ENCODE measurements at regions not wholly inside any gene's neighbourhood (a gene's known extent, or its start where the extent isn't known, plus 50 kb on each side); places are given as distances from the start of the nearest gene placed in this dataset.
"Not testable (repeated sequence)": the region's sequence is repeated elsewhere in the genome, so short reads cannot be mapped to it uniquely, and the experiment has no call there.

DNA sequence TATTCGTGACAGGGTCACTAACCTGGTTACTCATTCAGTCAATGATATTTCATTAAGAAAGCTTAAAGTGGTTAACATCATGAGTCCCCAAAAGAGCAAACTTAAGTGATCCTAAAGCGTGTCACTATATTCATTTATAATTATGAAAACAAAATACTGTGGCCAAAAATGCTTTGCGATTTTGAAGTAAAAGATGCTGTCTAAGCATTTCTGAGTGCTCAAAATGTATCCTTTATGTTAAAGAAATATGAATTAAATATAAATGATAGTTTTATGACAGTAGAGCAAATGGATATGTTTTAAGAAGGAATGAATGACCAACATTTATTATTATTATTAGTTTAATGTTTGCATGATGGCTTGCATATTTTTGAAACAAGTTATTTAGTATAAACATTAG is 72.6 kb upstream of the CDC42EP3 start:
- TF ChIP-seq, protein P1, sequence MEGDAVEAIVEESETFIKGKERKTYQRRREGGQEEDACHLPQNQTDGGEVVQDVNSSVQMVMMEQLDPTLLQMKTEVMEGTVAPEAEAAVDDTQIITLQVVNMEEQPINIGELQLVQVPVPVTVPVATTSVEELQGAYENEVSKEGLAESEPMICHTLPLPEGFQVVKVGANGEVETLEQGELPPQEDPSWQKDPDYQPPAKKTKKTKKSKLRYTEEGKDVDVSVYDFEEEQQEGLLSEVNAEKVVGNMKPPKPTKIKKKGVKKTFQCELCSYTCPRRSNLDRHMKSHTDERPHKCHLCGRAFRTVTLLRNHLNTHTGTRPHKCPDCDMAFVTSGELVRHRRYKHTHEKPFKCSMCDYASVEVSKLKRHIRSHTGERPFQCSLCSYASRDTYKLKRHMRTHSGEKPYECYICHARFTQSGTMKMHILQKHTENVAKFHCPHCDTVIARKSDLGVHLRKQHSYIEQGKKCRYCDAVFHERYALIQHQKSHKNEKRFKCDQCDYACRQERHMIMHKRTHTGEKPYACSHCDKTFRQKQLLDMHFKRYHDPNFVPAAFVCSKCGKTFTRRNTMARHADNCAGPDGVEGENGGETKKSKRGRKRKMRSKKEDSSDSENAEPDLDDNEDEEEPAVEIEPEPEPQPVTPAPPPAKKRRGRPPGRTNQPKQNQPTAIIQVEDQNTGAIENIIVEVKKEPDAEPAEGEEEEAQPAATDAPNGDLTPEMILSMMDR (IDR thresholded peaks at IDR 0.05; ENCODE audit: unreplicated experiment), result no peak
- no peak overlapping the region for H3K4me3 Mint-ChIP-seq (ENCODE audit: unreplicated experiment)
- H3K36me3 Mint-ChIP-seq (ENCODE audit: low read depth, unreplicated experiment), result no peaks in the 10 kb centered on the region
- H3K9me3 Mint-ChIP-seq (ENCODE audit: unreplicated experiment), result no peaks in the 10 kb centered on the region
- no peak overlapping the region for H3K27ac Mint-ChIP-seq (ENCODE audit: unreplicated experiment)
- H3K4me1 Mint-ChIP-seq (ENCODE audit: unreplicated experiment), result no peaks in the 10 kb centered on the region
- no peaks in the 10 kb centered on the region for H3K27me3 Mint-ChIP-seq (ENCODE audit: unreplicated experiment)
- DNase-seq (ENCODE audit: low spot score), result no peak

DNA sequence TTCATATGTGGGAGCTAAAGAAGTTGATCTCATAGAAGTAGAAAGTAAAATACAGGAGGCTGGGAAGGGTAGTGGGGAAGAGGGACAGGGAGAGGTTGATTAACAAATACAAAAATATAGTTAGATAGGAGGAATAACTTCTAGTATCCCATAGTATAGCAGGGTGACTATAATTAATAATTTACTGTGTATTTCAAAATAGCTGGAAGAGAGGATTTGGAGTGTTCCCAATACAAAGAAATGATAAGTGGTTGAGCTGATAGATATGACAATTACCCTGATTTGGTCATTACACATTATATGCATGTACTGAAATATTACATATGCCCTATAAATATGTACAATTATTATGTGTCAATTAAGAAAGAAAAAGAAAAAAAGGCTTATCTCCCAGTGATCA is 73.5 kb upstream of the CDC42EP3 start:
- not testable (repeated sequence) for DNase-seq (ENCODE audit: low spot score); H3K4me1 Mint-ChIP-seq (ENCODE audit: unreplicated experiment); H3K27me3 Mint-ChIP-seq (ENCODE audit: unreplicated experiment); H3K36me3 Mint-ChIP-seq (ENCODE audit: low read depth, unreplicated experiment); H3K9me3 Mint-ChIP-seq (ENCODE audit: unreplicated experiment); H3K27ac Mint-ChIP-seq (ENCODE audit: unreplicated experiment); H3K4me3 Mint-ChIP-seq (ENCODE audit: unreplicated experiment)

DNA sequence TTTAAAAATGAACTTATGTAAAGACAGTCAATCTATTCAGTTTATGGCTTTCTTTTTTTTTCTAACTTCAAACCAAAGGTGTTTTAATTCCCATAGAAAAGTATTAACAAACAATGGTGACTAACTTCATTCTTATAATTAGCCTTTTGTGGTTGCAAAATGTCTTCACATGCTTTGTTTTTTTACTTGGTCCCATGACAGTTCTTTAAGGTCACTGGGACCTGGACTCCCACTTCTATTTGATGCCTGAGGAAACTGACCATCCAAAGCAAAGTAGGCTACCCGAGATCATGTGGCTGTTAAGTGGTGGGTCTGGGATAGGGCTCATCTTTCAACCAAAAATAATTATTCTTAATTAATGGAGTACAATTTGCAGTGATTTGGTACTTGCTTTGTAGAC is 74.6 kb upstream of the CDC42EP3 start:
- H3K4me1 Mint-ChIP-seq (ENCODE audit: unreplicated experiment); H3K9me3 Mint-ChIP-seq (ENCODE audit: unreplicated experiment); H3K27ac Mint-ChIP-seq (ENCODE audit: unreplicated experiment); H3K4me3 Mint-ChIP-seq (ENCODE audit: unreplicated experiment); H3K36me3 Mint-ChIP-seq (ENCODE audit: low read depth, unreplicated experiment); H3K27me3 Mint-ChIP-seq (ENCODE audit: unreplicated experiment); DNase-seq (ENCODE audit: low spot score): not testable (repeated sequence)

DNA sequence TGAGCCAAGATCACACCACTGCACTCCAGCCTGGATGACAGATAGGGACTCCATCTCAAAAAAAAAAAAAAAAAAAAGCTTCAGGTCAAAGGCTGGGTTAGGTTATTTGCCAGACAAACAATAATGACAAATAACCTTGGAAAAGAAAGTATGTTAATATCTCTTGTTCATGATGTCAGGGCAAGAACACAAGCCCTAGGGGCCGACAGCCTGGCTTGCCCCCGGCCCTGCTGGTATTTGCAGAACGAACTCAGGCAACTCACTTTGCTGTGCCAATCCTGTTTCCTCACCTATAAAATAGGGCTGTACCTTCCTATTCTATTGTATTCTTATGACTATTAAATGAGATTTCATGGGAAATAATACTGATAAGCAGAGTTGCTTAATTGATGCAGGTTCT is 75.4 kb upstream of the CDC42EP3 start:
- H3K4me3 Mint-ChIP-seq (ENCODE audit: unreplicated experiment), result no peak overlapping the region
- H3K4me1 Mint-ChIP-seq (ENCODE audit: unreplicated experiment), result no peaks in the 10 kb centered on the region
- no peaks in the 10 kb centered on the region for H3K27me3 Mint-ChIP-seq (ENCODE audit: unreplicated experiment)
- no peak overlapping the region for H3K27ac Mint-ChIP-seq (ENCODE audit: unreplicated experiment)
- H3K9me3 Mint-ChIP-seq (ENCODE audit: unreplicated experiment), result no peaks in the 10 kb centered on the region
- TF ChIP-seq, protein P1 (IDR thresholded peaks at IDR 0.05; ENCODE audit: unreplicated experiment), result no peak
- H3K36me3 Mint-ChIP-seq (ENCODE audit: low read depth, unreplicated experiment), result no peaks in the 10 kb centered on the region
- DNase-seq (ENCODE audit: low spot score), result no peak

DNA sequence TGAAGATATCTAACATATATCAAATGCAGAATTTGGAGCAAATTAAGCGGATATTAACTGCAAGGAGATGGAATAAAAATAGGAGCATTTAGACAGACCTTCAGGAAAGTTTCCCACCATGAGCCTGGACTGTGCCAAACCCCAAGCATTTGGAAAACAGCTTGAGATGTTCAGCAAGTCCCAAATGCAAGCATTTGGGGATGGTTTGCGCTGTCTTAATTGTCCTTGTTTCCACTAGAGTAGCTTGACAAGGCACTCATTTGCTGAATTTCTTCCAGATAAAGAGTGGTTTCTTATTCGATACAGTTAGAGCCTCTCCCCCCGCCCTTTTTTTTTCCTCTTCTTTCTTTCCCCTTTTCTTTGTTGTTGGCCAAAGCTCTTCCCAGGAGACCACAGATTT is 77.1 kb upstream of the CDC42EP3 start:
- DNase-seq (ENCODE audit: low spot score), result no peak
- Mint-ChIP-seq H3K9me3 (ENCODE audit: unreplicated experiment) (no peaks in the 10 kb centered on the region), H3K4me1 (ENCODE audit: unreplicated experiment) (no peaks in the 10 kb centered on the region), H3K36me3 (ENCODE audit: low read depth, unreplicated experiment) (no peaks in the 10 kb centered on the region), H3K4me3 (ENCODE audit: unreplicated experiment) (no peak overlapping the region), H3K27me3 (ENCODE audit: unreplicated experiment) (no peaks in the 10 kb centered on the region), H3K27ac (ENCODE audit: unreplicated experiment) (no peak overlapping the region)
- TF ChIP-seq, protein P1 (IDR thresholded peaks at IDR 0.05; ENCODE audit: unreplicated experiment), result no peak

DNA sequence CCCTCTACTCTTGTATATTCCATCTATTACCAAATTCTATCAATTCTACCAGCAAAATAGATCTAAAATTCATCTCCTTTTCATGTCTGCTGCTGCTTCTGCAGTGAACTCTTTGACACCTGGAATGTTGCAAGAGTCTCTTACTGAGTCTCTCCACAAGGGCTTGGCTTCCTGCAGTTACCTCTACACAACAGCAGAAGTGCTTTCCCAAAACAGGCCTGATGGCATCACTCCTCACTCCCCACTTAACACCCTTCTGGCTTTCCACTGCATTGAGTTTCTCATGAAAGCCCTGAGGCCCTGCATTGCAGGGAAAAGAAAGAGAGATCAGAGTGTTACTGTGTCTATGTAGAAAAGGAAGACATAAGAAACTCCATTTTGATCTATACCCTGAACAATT is 78.8 kb upstream of the CDC42EP3 start:
- H3K36me3 Mint-ChIP-seq (ENCODE audit: low read depth, unreplicated experiment); H3K4me1 Mint-ChIP-seq (ENCODE audit: unreplicated experiment); H3K4me3 Mint-ChIP-seq (ENCODE audit: unreplicated experiment); H3K9me3 Mint-ChIP-seq (ENCODE audit: unreplicated experiment); DNase-seq (ENCODE audit: low spot score); H3K27ac Mint-ChIP-seq (ENCODE audit: unreplicated experiment); H3K27me3 Mint-ChIP-seq (ENCODE audit: unreplicated experiment): not testable (repeated sequence)

DNA sequence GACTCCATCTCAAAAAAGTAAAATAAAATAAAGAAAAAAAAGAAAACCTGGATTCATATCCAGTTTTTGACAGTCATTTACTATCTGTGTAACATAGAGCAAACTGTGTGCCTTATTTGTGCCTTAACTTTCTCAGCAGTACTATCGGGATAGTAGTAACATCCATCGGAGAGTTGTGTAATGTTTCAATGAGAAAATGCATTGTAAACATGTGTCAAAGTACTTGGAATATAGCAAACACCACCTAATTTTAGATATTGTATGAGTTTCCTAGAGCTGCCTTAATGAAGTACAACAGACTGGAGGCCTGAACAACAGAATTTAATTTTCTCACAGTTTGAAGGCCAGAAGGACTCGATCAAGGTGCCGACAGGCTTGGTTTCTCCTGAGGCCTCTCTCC is 81.3 kb upstream of the CDC42EP3 start:
- no peak overlapping the region for H3K27ac Mint-ChIP-seq (ENCODE audit: unreplicated experiment)
- H3K27me3 Mint-ChIP-seq (ENCODE audit: unreplicated experiment), result no peaks in the 10 kb centered on the region
- H3K4me3 Mint-ChIP-seq (ENCODE audit: unreplicated experiment), result no peak overlapping the region
- DNase-seq (ENCODE audit: low spot score), result no peak
- H3K36me3 Mint-ChIP-seq (ENCODE audit: low read depth, unreplicated experiment), result no peaks in the 10 kb centered on the region
- TF ChIP-seq, protein P1 (IDR thresholded peaks at IDR 0.05; ENCODE audit: unreplicated experiment), result no peak
- no peaks in the 10 kb centered on the region for H3K4me1 Mint-ChIP-seq (ENCODE audit: unreplicated experiment)
- no peaks in the 10 kb centered on the region for H3K9me3 Mint-ChIP-seq (ENCODE audit: unreplicated experiment)
